Activated CD4-positive, alpha-beta T cell treated with anti-CD3 and anti-CD28 coated beads for 4 hours (primary cell): ENCODE measurements at regions not wholly inside any gene's neighbourhood (a gene's known extent, or its start where the extent isn't known, plus 50 kb on each side); places are given as distances from the start of the nearest gene placed in this dataset.
"Not testable (repeated sequence)": the region's sequence is repeated elsewhere in the genome, so short reads cannot be mapped to it uniquely, and the experiment has no call there.

Source experiments
- DNase-seq, 2 donors: peaks; one replicate each; pipeline ENCODE4 v3.0.0-alpha.2; 2020

DNA sequence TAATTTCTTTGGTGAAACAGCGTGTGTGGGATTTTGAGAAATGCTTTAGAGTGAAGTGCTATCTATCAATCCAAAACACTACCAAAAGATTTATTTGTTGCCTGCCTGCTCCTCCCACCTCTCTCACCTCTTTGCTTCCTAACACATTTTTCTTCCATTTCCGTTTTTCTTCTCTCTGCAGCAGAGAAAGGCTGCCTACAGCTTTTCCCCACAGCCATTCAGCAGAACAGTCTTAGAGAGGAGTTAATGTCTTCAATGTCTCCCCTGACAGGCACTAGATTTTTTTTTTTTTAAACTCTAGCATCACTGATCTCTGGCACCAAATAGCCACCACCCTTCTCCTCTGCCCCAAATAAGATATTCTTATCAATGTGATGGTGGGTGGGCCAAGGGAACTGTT, 327.8 kb upstream of the MAN1A1 start:
- DNase-seq: no peak

- DNase-seq: no peak
Observed at GRCh38 chr6:119676961-119677360, 327.4 kb upstream of the MAN1A1 start.

- DNase-seq: no peak
Observed at GRCh38 chr6:119676230-119676629, 326.7 kb upstream of the MAN1A1 start.

- no peak for DNase-seq
Observed at GRCh38 chr6:119673741-119674140, 324.2 kb upstream of the MAN1A1 start.

DNA sequence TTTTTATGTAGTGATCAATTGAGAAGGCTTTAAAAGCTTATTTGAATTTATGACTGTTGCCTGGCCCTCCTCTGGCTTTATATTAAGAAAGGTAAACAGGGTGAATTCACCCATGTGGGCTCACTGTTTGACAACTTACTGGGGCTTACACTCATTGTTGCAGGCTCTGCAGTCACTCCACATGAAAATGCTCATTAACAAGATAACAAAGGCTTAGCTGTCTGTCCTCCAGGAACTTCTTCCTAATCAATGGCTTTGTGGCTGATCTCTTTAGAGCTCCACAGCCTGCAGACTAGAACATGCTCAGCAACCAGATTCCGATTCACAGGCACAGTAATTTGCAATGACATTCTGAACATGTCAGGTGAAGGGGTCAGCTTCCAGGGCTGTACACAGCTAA, 323.2 kb upstream of the MAN1A1 start:
- no peak for DNase-seq

GRCh38 chr6:119671105-119671504, 321.5 kb upstream of the MAN1A1 start:
- DNase-seq: no peak

DNA sequence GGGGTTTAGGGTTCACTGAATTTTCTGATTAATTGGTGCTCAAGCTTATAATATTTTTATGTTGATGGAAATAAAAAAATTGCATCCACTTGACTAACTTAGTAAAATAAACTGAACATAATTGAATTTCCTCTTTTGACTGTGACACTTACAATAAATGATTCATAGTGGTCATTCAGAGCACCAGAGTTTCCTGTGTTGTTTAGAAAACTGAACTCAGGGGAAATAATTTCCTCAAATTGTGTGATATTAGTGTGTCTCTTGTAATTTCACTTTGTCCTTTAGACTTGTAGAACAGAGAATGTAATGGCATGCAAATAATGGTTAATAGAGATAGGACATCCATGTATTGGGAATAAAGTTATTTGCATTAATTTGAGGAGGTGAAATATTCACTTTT, 319.7 kb upstream of the MAN1A1 start:
- no peak for DNase-seq

DNA sequence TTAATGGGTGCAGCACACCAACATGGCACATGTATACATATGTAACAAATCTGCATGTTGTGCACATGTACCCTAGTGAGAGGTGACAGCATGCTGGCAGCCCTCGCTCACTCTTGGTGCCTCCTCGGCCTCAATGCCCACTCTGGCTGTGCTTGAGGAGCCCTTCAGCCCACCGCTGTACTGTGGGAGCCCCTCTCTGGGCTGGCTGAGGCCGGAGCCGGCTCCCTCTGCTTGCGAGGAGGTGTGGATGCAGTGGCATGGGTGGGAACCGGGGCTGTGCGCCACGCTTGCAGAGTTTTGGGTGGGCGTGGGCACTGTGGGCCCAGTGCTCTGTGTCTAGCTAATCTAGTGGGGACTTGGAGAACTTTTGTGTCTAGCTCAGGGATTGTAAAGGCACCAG, 315.9 kb upstream of the MAN1A1 start:
- not testable (repeated sequence) for DNase-seq

GRCh38 chr6:119661628-119662027, 312.1 kb upstream of the MAN1A1 start:
- DNase-seq: no peak

DNA sequence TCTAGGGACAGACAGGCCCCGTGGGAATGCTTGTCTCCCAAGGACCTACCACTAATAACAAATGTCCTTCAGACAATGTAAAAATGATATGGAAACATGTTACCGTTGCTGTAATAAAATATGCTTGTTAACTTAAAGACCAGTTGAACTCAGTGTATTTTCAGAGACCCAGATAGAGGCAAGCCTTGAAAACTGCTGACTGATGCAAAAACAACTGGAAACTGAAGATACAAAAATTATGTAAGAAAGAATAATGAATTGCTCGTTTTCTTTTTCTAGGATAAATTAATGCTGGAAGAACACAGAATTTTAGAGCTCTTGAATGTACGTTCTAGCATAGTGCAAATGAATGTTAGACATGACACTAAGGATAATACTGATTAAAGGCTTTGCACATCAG, 311.5 kb upstream of the MAN1A1 start:
- no peak for DNase-seq

DNA sequence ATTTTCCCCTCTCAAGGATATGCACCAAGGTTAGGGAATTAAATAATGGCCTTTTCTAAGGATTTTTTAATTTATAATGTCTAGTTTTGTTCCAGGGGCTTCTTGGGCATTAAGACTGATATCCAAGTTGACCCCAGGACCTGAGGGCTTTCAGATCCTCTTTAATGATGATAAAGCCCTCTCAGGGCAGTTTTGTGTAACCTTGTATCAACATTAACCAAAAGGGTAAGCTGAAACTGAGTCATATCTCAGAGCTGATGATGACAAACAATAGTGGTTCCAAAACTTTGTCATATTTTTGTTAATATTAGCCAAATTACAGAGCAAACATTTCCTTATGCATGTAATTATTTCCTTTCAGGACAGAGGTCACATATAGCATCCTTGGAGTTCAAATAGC, 309.4 kb upstream of the MAN1A1 start:
- DNase-seq: no peak

GRCh38 chr6:119655124-119655523, 305.6 kb upstream of the MAN1A1 start:
- DNase-seq: no peak

GRCh38 chr6:119653329-119653728, 303.8 kb upstream of the MAN1A1 start:
- DNase-seq: no peak

GRCh38 chr6:119649531-119649930, 300.0 kb upstream of the MAN1A1 start:
- DNase-seq: no peak

DNA sequence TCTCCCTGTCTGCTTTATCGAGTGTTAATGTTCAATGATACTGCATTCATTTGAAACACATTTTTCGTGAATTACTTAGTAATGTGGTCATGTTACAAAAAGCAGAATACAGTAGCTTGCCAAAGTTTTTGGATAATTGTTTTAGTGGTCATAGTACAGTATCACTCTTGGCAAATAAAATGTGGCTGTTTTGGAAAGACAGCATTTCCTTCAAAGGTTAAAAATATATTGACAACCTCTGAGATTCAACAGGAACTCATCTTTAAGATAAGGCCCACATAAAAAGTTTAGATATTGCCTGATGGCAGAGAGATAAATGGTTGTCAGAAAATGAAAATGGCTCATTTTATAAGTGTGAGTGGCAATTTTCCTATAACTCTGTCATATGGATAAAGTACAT, 297.7 kb upstream of the MAN1A1 start:
- DNase-seq: no peak

- no peak for DNase-seq
Observed at GRCh38 chr6:119643876-119644275, 294.3 kb upstream of the MAN1A1 start.

GRCh38 chr6:119637768-119638167, 288.2 kb upstream of the MAN1A1 start:
- DNase-seq: no peak

DNA sequence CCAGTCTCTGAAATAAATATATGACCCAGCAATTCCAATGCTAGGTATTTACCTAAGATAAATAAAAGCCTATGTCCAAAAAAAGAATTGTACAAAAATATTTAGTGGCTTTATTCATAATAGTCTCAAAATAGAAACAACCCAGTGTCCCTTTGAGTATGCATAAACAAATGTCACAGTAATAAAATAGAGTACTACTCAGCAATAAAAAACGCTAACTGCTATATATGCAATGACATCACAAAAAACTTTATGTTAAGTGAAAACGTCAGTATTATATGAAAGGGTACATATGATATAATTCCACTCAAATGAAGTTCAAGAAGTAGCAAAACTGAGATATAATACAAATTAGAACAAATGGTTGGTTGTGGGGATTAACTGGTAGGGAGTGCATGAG, 286.5 kb upstream of the MAN1A1 start:
- DNase-seq: no peak

GRCh38 chr6:119633461-119633860, 283.9 kb upstream of the MAN1A1 start:
- DNase-seq: no peak

GRCh38 chr6:119630561-119631192, 281.1 kb upstream of the MAN1A1 start:
- no peak for DNase-seq

- DNase-seq: no peak
Observed at GRCh38 chr6:119628691-119629594, 279.4 kb upstream of the MAN1A1 start.

DNA sequence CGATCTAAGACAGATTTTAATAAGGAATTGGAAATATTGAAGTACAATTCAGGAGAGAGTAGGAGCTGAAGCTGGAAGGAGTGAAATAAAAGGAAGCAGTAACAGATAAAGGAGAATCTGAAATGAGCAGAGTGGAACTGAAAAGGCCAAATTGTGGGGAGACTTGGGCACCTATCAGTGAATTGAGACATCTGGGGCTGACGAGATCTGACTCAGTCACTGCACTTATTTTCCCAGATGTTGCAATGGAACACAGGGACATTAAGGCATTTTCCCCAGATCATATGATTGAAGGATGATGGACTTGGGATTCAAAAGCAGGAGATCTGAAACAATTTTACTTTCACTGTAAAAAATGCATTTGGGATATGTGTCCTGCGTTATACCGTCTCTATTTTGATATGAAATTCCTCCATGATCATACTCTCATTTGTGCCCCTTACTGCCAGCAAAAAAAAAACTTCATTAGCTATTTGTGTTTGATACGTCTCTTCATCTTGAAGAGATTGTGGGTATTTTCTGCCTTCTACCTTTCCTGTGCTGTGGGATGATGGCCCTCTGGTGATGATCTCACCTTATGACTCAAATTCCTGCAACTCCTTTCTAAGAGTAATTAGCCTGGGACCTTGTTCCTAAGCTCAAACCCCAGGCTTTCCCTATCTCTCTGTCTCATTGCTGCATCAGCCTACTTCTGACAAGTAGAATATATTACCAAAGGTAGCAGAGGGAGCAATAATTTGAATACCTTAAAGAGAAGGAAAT, 278.5 kb upstream of the MAN1A1 start:
- no peak for DNase-seq

- DNase-seq: no peak
Observed at GRCh38 chr6:119626884-119627619, 277.5 kb upstream of the MAN1A1 start.
